ENCODE measurements at regions not wholly inside any gene's neighbourhood (a gene's known extent, or its start where the extent isn't known, plus 50 kb on each side); places are given as distances from the start of the nearest gene placed in this dataset.
"Not testable (repeated sequence)": the region's sequence is repeated elsewhere in the genome, so short reads cannot be mapped to it uniquely, and the experiment has no call there.

- no peak for FAIRE-seq
- TF ChIP-seq POLR2A (IDR thresholded peaks at IDR 0.05; ENCODE audit: low read depth, low read length), result no peak
- no peak for DNase-seq (ENCODE audit: insufficient read length, low spot score)
Observed at GRCh38 chr7:89826557-89826956, 327.7 kb upstream of the STEAP1 start.

DNA sequence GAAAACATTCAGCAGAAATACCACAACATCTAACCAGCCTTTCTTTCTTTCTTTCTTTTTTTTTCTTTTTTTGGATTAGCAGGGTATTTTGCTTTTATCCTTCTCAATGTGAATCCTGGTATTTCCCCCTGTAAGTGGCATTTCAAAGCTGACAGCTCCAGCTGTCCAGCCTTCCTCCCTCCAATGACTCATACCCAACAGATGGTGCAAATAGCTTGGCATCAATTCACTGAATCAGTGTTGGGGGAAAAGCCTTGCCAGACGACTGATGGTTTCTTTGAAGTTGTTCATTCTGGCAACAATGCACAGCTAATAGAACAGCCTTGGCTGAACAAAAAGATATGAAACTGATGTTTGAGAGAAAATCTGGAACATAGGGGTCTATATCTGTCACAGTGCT is 316.8 kb upstream of the STEAP1 start:
- DNase-seq (ENCODE audit: insufficient read length, low spot score), result no peak
- TF ChIP-seq POLR2A (IDR thresholded peaks at IDR 0.05; ENCODE audit: low read depth, low read length), result no peak
- no peak for FAIRE-seq

DNA sequence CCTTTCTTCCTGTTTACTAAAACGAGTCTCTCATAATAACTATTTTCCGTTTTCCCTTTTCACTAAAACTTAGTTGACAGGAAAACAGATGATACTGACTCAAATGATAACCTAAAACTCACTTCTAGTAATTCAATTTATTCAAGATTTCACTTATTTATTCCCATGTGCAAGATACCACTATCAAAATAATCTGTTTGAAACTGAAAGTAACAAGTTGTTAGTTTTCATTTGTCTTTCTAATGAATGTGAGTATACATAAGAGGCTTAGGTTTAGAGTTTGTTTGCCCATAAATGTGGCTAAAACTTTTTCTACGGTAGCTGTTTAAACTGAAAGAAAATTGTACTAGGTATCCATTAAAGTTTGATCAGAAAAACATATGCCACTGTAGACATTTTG is 314.9 kb upstream of the STEAP1 start:
- DNase-seq (ENCODE audit: insufficient read length, low spot score) (no peak), FAIRE-seq (no peak)
- TF ChIP-seq POLR2A (IDR thresholded peaks at IDR 0.05; ENCODE audit: low read depth, low read length), result no peak

DNA sequence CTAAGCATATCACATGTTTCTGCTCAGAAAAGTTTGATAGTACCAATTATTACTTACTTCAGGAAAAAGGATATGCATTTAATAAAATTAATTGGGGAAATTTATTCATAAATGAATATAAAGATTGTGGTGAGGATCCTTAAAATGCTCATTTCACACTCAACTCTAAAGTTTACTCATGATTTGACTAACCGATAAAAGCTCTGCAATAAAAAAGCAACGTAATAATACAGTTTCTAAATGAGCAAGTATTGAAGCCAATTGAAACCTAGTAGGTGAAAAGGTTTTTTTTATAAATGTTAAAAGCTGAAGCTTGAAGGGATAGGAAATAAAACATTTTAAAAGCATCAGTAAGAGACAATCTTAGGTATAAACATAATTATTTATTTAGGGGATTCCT is 308.3 kb upstream of the STEAP1 start:
- no peak for TF ChIP-seq POLR2A (IDR thresholded peaks at IDR 0.05; ENCODE audit: low read depth, low read length)
- no peak for DNase-seq (ENCODE audit: insufficient read length, low spot score)
- FAIRE-seq, result no peak

DNA sequence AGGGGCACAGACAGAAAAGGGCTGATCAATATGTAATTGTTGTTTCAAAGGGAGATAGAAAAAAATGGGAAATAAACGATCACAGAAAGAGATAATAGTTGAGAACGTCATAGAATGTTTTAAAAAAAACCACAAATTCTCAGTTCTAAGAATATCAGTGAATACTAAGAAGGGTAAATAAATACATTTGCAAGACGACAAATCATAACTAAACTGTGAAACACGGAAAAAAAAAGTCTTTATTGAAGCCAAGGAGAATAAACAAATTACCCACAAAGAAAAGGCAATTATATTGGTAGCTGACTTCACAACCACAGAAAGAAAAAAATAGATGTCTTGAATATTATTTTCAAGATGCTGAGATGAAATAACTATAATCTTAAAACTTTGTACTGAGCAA is 305.2 kb upstream of the STEAP1 start:
- DNase-seq (ENCODE audit: insufficient read length, low spot score) (no peak), FAIRE-seq (no peak)
- no peak for TF ChIP-seq POLR2A (IDR thresholded peaks at IDR 0.05; ENCODE audit: low read depth, low read length)

DNA sequence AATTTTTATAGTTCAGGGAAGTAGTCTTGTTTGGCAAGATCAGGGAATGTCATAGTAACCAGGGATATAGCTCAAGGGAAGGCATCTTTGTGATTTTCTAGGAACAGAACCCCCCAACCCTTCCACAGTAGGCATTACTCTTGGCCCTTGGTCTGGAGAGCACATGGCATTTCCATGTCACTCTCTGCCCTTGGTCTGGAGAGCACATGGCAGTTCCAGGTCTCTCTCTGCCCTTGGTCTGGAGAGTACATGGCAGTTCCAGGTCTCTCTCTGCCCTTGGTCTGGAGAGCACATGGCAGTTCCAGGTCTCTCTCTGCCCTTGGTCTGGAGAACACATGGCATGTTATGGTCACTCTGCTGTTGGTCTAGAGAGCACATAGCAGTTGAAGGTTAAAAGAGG is 297.2 kb upstream of the STEAP1 start:
- not testable (repeated sequence) for FAIRE-seq

GRCh38 chr7:89857767-89858166 is 296.5 kb upstream of the STEAP1 start:
- no peak for TF ChIP-seq POLR2A (IDR thresholded peaks at IDR 0.05; ENCODE audit: low read depth, low read length)

More for the DNA sequence above, 297.2 kb upstream of the STEAP1 start:
- not testable (repeated sequence) for DNase-seq (ENCODE audit: insufficient read length, low spot score)

DNA sequence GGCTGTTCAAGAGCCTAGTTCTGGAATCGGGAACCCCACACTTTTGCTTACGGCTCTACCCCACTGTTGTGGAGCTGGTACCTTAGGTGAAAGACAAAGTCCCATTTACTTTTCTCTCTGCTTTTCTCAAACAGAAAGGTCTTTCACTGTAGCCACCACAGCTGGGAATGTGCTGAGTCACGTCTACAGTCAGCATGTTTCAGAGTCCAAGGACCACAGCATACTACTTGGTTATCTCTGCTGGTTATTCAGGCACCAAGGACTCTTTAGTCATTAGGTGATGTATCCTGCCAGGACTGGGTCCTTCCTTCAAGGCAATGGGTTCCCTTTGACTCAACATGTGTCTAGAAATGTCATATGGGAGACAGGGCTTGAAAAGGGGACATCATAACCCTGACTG is 266.8 kb upstream of the STEAP1 start:
- no peak for DNase-seq (ENCODE audit: insufficient read length, low spot score)
- FAIRE-seq, result no peak
- no peak for TF ChIP-seq POLR2A (IDR thresholded peaks at IDR 0.05; ENCODE audit: low read depth, low read length)

More at GRCh38 chr7:89857767-89858166, 296.5 kb upstream of the STEAP1 start:
- no peak for FAIRE-seq
- DNase-seq (ENCODE audit: insufficient read length, low spot score), result no peak

DNA sequence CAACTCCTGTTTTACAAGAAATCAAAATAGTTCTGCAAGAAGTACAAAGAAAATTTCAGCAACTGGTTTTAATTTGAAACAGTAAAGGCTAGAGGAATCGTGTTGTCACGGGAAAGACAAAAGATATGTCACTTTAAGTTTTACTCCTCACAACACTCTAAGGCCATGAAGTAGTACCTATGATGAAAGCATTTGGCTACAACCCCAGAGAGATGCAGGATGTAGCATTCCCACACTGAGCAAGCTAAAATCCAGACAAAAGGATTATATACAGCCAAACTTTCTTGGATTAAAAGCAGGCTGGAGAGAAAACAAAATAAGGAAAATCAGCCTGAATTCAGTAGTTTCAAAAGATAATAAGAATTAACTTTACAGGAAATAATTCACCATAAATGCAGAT is 245.5 kb upstream of the STEAP1 start:
- FAIRE-seq (no peak), DNase-seq (ENCODE audit: insufficient read length, low spot score) (no peak)
- no peak for TF ChIP-seq POLR2A (IDR thresholded peaks at IDR 0.05; ENCODE audit: low read depth, low read length)

DNA sequence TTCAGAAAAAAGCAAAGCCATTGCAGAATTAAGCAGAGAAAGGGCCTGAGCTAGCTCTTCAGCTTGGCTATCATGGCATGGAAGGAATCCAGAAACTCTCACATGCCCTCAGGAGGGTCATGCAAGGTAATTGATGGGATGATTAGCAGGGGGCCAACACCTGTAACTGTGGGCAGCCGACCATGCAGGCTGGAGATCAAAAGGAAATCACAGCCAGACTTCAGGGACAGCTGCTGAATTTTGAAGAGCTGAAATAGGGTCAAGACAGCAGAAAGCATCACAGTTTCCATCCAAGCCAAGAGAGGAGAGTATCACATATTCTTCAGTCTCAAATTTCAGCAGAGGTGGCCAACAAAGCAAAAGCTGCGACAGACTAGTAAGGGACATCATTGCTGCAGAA is 239.6 kb upstream of the STEAP1 start:
- TF ChIP-seq POLR2A (IDR thresholded peaks at IDR 0.05; ENCODE audit: low read depth, low read length), result no peak
- DNase-seq (ENCODE audit: insufficient read length, low spot score), result no peak

DNA sequence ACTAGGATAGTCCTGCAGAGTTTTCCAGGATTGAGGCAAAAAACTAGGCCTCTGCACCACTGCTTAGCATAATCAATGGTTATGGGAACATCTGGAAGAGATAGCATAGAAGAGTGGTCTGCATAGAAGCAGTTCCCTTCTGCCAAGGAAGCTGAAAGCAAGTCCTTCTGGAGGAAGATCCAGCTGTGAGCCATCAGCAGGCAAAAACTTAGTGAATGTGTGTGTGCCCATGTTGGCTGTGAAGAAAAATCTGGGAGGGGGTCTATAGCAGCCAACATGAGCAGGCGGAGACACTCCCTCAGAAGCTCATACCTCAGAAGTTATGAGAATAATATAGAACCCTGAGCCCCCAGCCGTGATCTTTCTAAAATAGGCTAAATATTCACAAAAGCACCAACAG is 228.1 kb upstream of the STEAP1 start:
- no peak for DNase-seq (ENCODE audit: insufficient read length, low spot score)
- FAIRE-seq, result no peak
- TF ChIP-seq POLR2A (IDR thresholded peaks at IDR 0.05; ENCODE audit: low read depth, low read length), result no peak

More for the DNA sequence above, 239.6 kb upstream of the STEAP1 start:
- FAIRE-seq, result no peak

- TF ChIP-seq POLR2A (IDR thresholded peaks at IDR 0.05; ENCODE audit: low read depth, low read length), result no peak
- FAIRE-seq (no peak), DNase-seq (ENCODE audit: insufficient read length, low spot score) (no peak)
Observed at GRCh38 chr7:89926701-89927100, 227.6 kb upstream of the STEAP1 start.

GRCh38 chr7:89927762-89928161 is 226.5 kb upstream of the STEAP1 start:
- DNase-seq (ENCODE audit: insufficient read length, low spot score) (no peak), FAIRE-seq (no peak)
- TF ChIP-seq POLR2A (IDR thresholded peaks at IDR 0.05; ENCODE audit: low read depth, low read length), result no peak

- DNase-seq (ENCODE audit: insufficient read length, low spot score) (no peak), FAIRE-seq (no peak)
- no peak for TF ChIP-seq POLR2A (IDR thresholded peaks at IDR 0.05; ENCODE audit: low read depth, low read length)
Observed at GRCh38 chr7:89928451-89928850, 225.8 kb upstream of the STEAP1 start.

DNA sequence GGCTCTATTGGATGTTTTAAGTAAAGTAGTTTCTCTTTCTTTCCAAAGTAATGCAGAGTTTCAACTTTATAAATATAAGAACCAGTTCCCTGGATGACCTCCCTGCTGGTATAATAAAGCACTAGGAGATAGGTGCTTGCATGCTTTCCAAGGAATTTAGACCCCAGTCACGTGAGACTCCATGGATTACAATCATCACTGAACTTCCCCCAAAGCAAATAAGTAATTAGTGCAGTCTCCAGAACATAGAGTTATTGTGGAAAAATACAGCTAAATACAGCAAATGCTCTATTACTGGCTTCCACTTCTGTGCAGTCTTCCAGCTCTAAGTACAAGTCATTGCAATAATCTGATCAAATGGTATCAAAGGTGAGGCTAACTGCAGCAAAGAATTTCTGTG is 220.2 kb upstream of the STEAP1 start:
- no peak for TF ChIP-seq POLR2A (IDR thresholded peaks at IDR 0.05; ENCODE audit: low read depth, low read length)
- DNase-seq (ENCODE audit: insufficient read length, low spot score) (no peak), FAIRE-seq (no peak)

GRCh38 chr7:89943525-89944050 is 210.7 kb upstream of the STEAP1 start:
- FAIRE-seq (no peak), DNase-seq (ENCODE audit: insufficient read length, low spot score) (no peak)
- TF ChIP-seq POLR2A (IDR thresholded peaks at IDR 0.05; ENCODE audit: low read depth, low read length), result no peak

Data from H54 (cell line).